Heart left ventricle (tissue), 13 donors: ENCODE measurements at regions not wholly inside any gene's neighbourhood (a gene's known extent, or its start where the extent isn't known, plus 50 kb on each side); places are given as distances from the start of the nearest gene placed in this dataset.

Source experiments
- CTCF ChIP-seq, 12 donors: fragments of 200-600 bp; sonication (generic) in 4 of 12; IDR thresholded peaks; one replicate each; pipeline versions ENCODE4 v1.5.0 to v1.8.0; 2018 to 2022; ENCODE audit warnings: antibody characterized with exemption in 12 of 12, mild to moderate bottlenecking in 5 of 12
- POLR2A ChIP-seq, 2 donors: fragments of 450-650 bp; IDR thresholded peaks; one replicate each; pipeline ENCODE4 v1.6.1; 2017; ENCODE audit warnings: antibody characterized with exemption in 2 of 2, mild to moderate bottlenecking in 2 of 2, moderate library complexity in 2 of 2
- donor health status: ischemic (EF 13 %, LVEDD 7.1; RV severe dilation, severe dysfunction).
- donor health status: DM: no; HTN: yes; CAD: no.
- donor health status: DM: no; HTN: no; CAD: no.
- donor health status: ischemic (EF 25% LVEDD 6.9; RV normal size, moderate dysfunction).
- donor health status: ischemic (EF 25% LVEDD 5.7; RV mildly dilated, moderate dysfunction).
- donor health status: ischemic (EF 35%, LVEDD 5.7; RV mildly dilated, moderate dysfunction).
- donor health status: nonischemic (EF 11% LVEDD 7.7; RV severe dilation, severe dysfunction).
- donor health status: DM: yes; HTN: yes; CAD: no.
- donor health status: PGD.
- donor health status: ischemic (EF 29% LVEDD 5.4; RV normal size, mild dysfunction).
- donor health status: nonischemic (EF 23%, LVEDD 6.1; RV moderate dilation, normal function).

GRCh38 chr18:1527805-1528204, 623.1 kb downstream of the ADCYAP1 start:
- TF ChIP-seq CTCF (IDR thresholded peaks at IDR 0.05), result no peak
- no peak for TF ChIP-seq POLR2A (IDR thresholded peaks at IDR 0.05)
